Hepatocyte (in vitro differentiated cells): ENCODE measurements at regions not wholly inside any gene's neighbourhood (a gene's known extent, or its start where the extent isn't known, plus 50 kb on each side); places are given as distances from the start of the nearest gene placed in this dataset.

ENCODE experiments used
- EZH2 ChIP-seq: fragments of 200-600 bp; sonication (generic); IDR thresholded peaks from 2 replicates; pipeline ENCODE4 v1.6.1; 2016; ENCODE audit warnings: antibody characterized with exemption, mild to moderate bottlenecking, borderline replicate concordance
- TF ChIP-seq, protein P1 (sequence below): fragments of 200-600 bp; sonication (generic); IDR thresholded peaks from 2 replicates; pipeline ENCODE4 v1.5.1; 2016; ENCODE audit warnings: antibody characterized with exemption, mild to moderate bottlenecking; ENCODE audit not compliant: poor library complexity

DNA sequence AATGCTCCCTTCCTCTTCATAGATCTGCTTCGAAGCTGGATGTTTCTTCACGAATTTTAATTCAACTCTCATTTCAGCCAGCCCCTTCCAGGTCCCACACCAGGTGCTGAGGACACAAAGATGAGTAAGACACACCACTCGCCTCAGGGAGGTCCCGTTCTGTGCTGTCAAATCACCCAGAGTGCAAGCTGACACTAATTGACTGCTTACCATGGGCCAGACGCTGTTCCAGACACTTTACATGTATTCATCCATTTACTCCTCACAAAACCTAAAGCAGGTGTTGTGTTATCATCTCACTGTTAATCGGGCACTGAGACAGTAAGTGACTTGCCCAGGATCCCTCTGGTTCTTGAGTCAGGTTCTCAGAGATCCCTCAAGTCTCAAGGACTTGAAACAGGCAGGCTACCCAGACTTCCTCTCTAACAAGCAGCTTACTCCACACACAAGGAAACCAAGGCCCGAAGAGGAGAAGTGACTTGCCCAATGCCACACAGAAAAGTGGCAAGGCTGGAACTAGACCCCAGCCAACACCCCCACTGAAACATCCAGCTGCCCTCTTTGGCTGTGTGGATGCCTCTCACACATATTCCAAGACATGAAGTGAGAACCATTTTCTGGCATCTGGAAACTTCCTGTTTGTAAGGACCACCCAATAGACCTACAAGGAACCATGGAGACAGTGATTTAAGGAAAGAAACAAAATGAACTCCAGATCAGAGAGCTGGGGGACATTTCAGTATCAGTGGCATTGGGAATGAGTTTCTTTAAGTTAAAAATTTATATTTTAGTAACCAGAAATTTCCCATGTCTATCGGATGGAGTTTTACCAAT, 174.5 kb downstream of the CDC5L start:
- TF ChIP-seq, protein P1, sequence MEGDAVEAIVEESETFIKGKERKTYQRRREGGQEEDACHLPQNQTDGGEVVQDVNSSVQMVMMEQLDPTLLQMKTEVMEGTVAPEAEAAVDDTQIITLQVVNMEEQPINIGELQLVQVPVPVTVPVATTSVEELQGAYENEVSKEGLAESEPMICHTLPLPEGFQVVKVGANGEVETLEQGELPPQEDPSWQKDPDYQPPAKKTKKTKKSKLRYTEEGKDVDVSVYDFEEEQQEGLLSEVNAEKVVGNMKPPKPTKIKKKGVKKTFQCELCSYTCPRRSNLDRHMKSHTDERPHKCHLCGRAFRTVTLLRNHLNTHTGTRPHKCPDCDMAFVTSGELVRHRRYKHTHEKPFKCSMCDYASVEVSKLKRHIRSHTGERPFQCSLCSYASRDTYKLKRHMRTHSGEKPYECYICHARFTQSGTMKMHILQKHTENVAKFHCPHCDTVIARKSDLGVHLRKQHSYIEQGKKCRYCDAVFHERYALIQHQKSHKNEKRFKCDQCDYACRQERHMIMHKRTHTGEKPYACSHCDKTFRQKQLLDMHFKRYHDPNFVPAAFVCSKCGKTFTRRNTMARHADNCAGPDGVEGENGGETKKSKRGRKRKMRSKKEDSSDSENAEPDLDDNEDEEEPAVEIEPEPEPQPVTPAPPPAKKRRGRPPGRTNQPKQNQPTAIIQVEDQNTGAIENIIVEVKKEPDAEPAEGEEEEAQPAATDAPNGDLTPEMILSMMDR: no peak
- no peak for TF ChIP-seq EZH2
